ENCODE measurements at regions not wholly inside any gene's neighbourhood (a gene's known extent, or its start where the extent isn't known, plus 50 kb on each side); places are given as distances from the start of the nearest gene placed in this dataset.

- TF ChIP-seq CTCF (IDR thresholded peaks at IDR 0.05; ENCODE audit: insufficient read depth, low read length, missing control alignments) = no peak
- DNase-seq (ENCODE audit: low read depth, low spot score) = no peak
- H3K4me3 ChIP-seq (ENCODE audit: low read depth, low read length) = no peak overlapping the region
- ChIA-PET POLR2A (no interaction called here), CTCF (no interaction called here)
These were observed 146.4 kb upstream of the LRRC7 start for GRCh38 chr1:69421286-69421685.

GRCh38 chr1:69425871-69426270, 141.9 kb upstream of the LRRC7 start:
- POLR2A ChIA-PET = no interaction called here
- CTCF ChIA-PET = no interaction called here
- DNase-seq (ENCODE audit: low read depth, low spot score) = no peak
- no peak for TF ChIP-seq CTCF (IDR thresholded peaks at IDR 0.05; ENCODE audit: insufficient read depth, low read length, missing control alignments)
- no peak overlapping the region for H3K4me3 ChIP-seq (ENCODE audit: low read depth, low read length)

- ChIA-PET CTCF (no interaction called here), POLR2A (no interaction called here)
- no peak overlapping the region for H3K4me3 ChIP-seq (ENCODE audit: low read depth, low read length)
- no peak for TF ChIP-seq CTCF (IDR thresholded peaks at IDR 0.05; ENCODE audit: insufficient read depth, low read length, missing control alignments)
- DNase-seq (ENCODE audit: low read depth, low spot score) = no peak
These were observed 141.3 kb upstream of the LRRC7 start for GRCh38 chr1:69426401-69426800.

- no peak for TF ChIP-seq CTCF (IDR thresholded peaks at IDR 0.05; ENCODE audit: insufficient read depth, low read length, missing control alignments)
- H3K4me3 ChIP-seq (ENCODE audit: low read depth, low read length) = no peak overlapping the region
- CTCF ChIA-PET = no interaction called here
- POLR2A ChIA-PET = no interaction called here
- no peak for DNase-seq (ENCODE audit: low read depth, low spot score)
These were observed 134.6 kb upstream of the LRRC7 start for GRCh38 chr1:69433073-69433472.

- TF ChIP-seq CTCF (IDR thresholded peaks at IDR 0.05; ENCODE audit: insufficient read depth, low read length, missing control alignments) = no peak
- no peak overlapping the region for H3K4me3 ChIP-seq (ENCODE audit: low read depth, low read length)
- POLR2A ChIA-PET = no interaction called here
- no peak for DNase-seq (ENCODE audit: low read depth, low spot score)
- CTCF ChIA-PET = no interaction called here
These were observed 131.6 kb upstream of the LRRC7 start for GRCh38 chr1:69436151-69436550.

- POLR2A ChIA-PET = no interaction called here
- no peak overlapping the region for H3K4me3 ChIP-seq (ENCODE audit: low read depth, low read length)
- DNase-seq (ENCODE audit: low read depth, low spot score) = no peak
- no peak for TF ChIP-seq CTCF (IDR thresholded peaks at IDR 0.05; ENCODE audit: insufficient read depth, low read length, missing control alignments)
- CTCF ChIA-PET = no interaction called here
These were observed 129.5 kb upstream of the LRRC7 start for GRCh38 chr1:69438056-69438795.
